ENCODE measurements at regions not wholly inside any gene's neighbourhood (a gene's known extent, or its start where the extent isn't known, plus 50 kb on each side); places are given as distances from the start of the nearest gene placed in this dataset.

DNA sequence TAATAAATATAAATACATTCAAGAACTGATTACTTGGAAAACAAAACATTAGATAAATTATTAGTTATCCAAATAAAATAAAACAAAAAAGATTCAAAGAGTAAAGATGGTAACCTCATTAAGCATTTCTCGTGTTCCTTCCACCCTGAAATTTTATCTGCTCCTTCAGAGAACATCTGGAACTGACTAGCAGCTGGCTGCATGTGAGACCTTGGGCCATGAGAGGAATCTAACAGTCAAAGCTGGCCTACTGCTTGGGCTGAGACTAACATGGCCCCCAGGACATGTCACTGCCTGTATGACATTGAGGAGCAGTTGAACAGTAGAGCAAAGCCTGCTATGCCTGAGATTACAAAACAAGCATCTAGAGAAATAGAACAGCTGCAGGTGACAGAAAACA is 208.5 kb upstream of the ZSWIM2 start:
- TF ChIP-seq, protein P1, sequence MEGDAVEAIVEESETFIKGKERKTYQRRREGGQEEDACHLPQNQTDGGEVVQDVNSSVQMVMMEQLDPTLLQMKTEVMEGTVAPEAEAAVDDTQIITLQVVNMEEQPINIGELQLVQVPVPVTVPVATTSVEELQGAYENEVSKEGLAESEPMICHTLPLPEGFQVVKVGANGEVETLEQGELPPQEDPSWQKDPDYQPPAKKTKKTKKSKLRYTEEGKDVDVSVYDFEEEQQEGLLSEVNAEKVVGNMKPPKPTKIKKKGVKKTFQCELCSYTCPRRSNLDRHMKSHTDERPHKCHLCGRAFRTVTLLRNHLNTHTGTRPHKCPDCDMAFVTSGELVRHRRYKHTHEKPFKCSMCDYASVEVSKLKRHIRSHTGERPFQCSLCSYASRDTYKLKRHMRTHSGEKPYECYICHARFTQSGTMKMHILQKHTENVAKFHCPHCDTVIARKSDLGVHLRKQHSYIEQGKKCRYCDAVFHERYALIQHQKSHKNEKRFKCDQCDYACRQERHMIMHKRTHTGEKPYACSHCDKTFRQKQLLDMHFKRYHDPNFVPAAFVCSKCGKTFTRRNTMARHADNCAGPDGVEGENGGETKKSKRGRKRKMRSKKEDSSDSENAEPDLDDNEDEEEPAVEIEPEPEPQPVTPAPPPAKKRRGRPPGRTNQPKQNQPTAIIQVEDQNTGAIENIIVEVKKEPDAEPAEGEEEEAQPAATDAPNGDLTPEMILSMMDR (IDR thresholded peaks at IDR 0.05) = no peak
- no peak for DNase-seq
- Mint-ChIP-seq H3K9me3 (peaks cover 2 to 13% (median 5%) of the 10 kb centered on the region in 7 donors), H3K4me1 (peaks cover 6% of the 10 kb centered on the region), H3K27me3 (ENCODE audit: low read depth in 3 of 3) (no peaks in the 10 kb centered on the region), H3K27ac (no peak overlapping the region), H3K36me3 (no peaks in the 10 kb centered on the region), H3K4me3 (no peak overlapping the region)
- Histone ChIP-seq H3K27ac (ENCODE audit: low read depth in 1 of 2, low read length in 2 of 2) (no peak overlapping the region), H2AFZ (ENCODE audit: insufficient read depth, low read depth, low read length, poor library complexity, severe bottlenecking) (no peak overlapping the region), H3K4me3 (replicated peaks in 1 of 3; ENCODE audit: low read depth in 2 of 3, low read length in 3 of 3) (no peak overlapping the region), H3K4me2 (replicated peaks; ENCODE audit: extremely low read depth, low read length, poor library complexity, severe bottlenecking) (no peak overlapping the region), H4K20me1 (ENCODE audit: insufficient read depth, low read length) (no peaks in the 10 kb centered on the region), H3K9me3 (replicated peaks in 1 of 2; ENCODE audit: control insufficient read depth in 1 of 2, insufficient read depth in 1 of 2, low read length in 2 of 2) (peaks cover 0 to 13% of the 10 kb centered on the region in 2 donors), H3K4me1 (ENCODE audit: control insufficient read depth in 1 of 2, insufficient read depth in 2 of 2, low read length in 2 of 2) (no peaks in the 10 kb centered on the region), H3K9ac (ENCODE audit: insufficient read depth, low read length, poor library complexity, severe bottlenecking) (no peak overlapping the region), H3K36me3 (replicated peaks in 1 of 2; ENCODE audit: control insufficient read depth in 1 of 2, insufficient read depth in 2 of 2, low read length in 2 of 2) (no peaks in the 10 kb centered on the region), H3K27me3 (ENCODE audit: control insufficient read depth in 2 of 2, insufficient read depth in 2 of 2, low read length in 2 of 2) (no peaks in the 10 kb centered on the region), H3K79me2 (ENCODE audit: insufficient read depth, low read length) (no peaks in the 10 kb centered on the region)
- intact Hi-C loops (cut with micrococcal nuclease) = no loop called here
- WGBS (ENCODE audit: insufficient coverage) = no CpG with 5 or more reads among the region's 1 CpG

DNA sequence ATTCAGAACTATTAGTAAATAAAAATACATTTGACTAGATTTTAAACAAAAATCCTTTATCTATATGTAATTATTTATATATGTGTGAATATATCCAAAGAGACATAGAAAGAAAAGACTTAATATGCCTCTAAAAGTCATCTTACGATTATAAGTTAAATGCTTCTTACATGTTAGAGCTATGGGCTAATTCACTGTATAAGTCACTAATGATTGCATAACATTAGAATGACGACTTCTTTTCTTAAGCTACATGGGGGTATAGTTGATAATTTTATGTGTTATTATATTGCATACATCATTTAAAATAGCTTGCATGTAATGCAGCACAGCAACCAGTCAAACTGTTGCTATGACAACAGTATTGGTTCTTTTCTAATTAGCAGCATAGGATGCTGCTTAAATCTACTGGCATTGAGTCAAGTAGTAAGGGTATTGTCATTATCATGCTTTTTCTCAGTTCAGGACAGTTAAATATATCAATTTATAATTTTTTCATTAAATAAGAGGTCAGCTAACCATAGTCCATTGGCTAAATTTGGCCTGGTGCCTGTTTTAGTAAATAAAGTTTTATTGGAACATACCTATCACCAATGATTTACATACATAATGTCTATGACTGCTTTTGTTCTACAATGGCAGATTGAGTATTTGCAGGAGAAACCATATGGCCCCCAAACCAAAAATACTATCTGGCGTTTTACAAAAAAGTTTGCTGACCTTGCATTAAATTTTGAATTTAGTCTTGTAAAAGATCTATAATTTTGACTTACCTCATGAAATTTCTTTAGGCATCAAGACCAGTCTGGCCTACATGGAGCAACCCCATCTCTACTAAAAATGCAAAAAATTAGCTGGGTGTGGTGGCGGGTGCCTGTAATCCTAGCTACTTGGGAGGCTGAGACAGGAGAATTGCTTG is 207.7 kb upstream of the ZSWIM2 start:
- no peaks in the 10 kb centered on the region for H3K36me3 Mint-ChIP-seq
- Histone ChIP-seq H3K4me3 (replicated peaks in 1 of 3; ENCODE audit: low read depth in 2 of 3, low read length in 3 of 3) (no peak overlapping the region), H3K36me3 (replicated peaks in 1 of 2; ENCODE audit: control insufficient read depth in 1 of 2, insufficient read depth in 2 of 2, low read length in 2 of 2) (no peaks in the 10 kb centered on the region), H3K9me3 (replicated peaks in 1 of 2; ENCODE audit: control insufficient read depth in 1 of 2, insufficient read depth in 1 of 2, low read length in 2 of 2) (peaks cover 0 to 13% of the 10 kb centered on the region in 2 donors), H3K9ac (ENCODE audit: insufficient read depth, low read length, poor library complexity, severe bottlenecking) (no peak overlapping the region), H3K27ac (ENCODE audit: low read depth in 1 of 2, low read length in 2 of 2) (no peak overlapping the region), H4K20me1 (ENCODE audit: insufficient read depth, low read length) (no peaks in the 10 kb centered on the region), H2AFZ (ENCODE audit: insufficient read depth, low read depth, low read length, poor library complexity, severe bottlenecking) (no peak overlapping the region), H3K4me1 (ENCODE audit: control insufficient read depth in 1 of 2, insufficient read depth in 2 of 2, low read length in 2 of 2) (no peaks in the 10 kb centered on the region), H3K79me2 (ENCODE audit: insufficient read depth, low read length) (no peaks in the 10 kb centered on the region), H3K27me3 (ENCODE audit: control insufficient read depth in 2 of 2, insufficient read depth in 2 of 2, low read length in 2 of 2) (no peaks in the 10 kb centered on the region), H3K4me2 (replicated peaks; ENCODE audit: extremely low read depth, low read length, poor library complexity, severe bottlenecking) (no peak overlapping the region)
- TF ChIP-seq, protein P1 (IDR thresholded peaks at IDR 0.05) = no peak
- intact Hi-C loops (cut with micrococcal nuclease) = no loop called here
- H3K4me1 Mint-ChIP-seq = peaks cover 6% of the 10 kb centered on the region
- no peak overlapping the region for H3K4me3 Mint-ChIP-seq
- H3K27me3 Mint-ChIP-seq (ENCODE audit: low read depth in 3 of 3) = no peaks in the 10 kb centered on the region
- peaks cover 2 to 13% (median 7%) of the 10 kb centered on the region in 7 donors for H3K9me3 Mint-ChIP-seq
- DNase-seq = no peak
- WGBS (ENCODE audit: insufficient coverage) = no CpG with 5 or more reads among the region's 4 CpGs
- H3K27ac Mint-ChIP-seq = no peak overlapping the region
